GM21723 (cell line): ENCODE measurements at regions not wholly inside any gene's neighbourhood (a gene's known extent, or its start where the extent isn't known, plus 50 kb on each side); places are given as distances from the start of the nearest gene placed in this dataset.

ENCODE experiments used
- ATAC-seq: cut with Tn5 transposase; IDR thresholded peaks from one replicate; pipeline ENCODE4 v1.9.1; 2021; ENCODE audit warnings: mild to moderate bottlenecking, moderate library complexity; ENCODE audit not compliant: unreplicated experiment

DNA sequence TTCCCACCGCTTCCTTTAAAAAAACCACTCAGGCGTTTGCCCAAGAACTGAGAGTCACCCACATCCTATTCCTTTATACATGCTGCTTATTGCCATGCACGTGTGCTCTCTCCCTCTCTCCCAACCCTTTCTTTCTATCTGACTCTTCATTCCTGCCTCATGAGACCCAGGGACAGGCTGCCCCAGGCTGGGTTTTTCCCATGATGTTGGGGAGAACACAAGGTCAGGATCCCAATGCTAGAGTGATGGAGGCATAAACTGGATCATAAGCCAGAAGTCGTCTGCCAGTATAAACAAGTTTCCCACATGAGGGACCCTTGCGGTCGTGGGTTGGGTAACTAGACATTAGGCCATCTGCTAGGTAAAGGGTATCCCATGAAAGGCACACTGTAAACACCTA is 64.9 kb downstream of the CD2 start:
- ATAC-seq = no peak

DNA sequence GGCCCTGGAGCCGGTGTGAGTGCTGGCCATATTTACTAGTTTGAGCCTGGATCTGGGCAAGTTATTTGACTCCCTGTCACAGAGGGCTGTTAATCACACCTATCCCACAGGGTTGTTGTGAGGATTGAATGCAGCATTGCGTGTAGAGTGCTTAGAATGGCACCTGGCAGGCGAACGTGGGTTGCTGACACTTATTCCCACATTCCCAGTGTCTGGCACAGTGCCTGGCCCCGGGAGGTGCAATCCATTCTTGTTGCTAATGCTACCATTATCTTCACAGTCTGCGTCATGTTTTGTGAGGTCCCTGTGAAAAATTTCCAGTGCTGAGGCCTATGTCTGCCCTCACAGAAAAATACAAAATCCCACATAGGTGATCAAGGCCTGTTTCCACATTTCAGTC is 66.1 kb downstream of the CD2 start:
- no peak for ATAC-seq

DNA sequence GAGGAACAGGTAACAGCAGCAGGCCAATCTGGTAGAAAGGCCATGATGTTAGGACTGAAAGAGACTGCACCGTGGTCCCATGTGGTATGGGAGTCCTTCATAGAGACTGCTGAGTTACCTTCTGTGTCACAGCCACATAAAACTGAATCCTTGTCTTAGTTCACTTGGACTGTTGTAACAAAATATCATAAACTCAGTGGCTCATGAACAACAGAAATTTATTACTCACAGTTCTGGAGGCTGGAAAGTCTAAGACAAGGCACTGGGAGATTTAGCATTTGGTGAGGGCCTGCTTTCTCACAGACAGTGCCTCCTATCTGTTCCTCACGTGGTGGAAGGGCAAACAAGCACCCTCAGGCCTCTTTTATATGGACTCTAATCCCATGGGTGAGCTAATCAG is 67.5 kb downstream of the CD2 start:
- ATAC-seq = no peak

DNA sequence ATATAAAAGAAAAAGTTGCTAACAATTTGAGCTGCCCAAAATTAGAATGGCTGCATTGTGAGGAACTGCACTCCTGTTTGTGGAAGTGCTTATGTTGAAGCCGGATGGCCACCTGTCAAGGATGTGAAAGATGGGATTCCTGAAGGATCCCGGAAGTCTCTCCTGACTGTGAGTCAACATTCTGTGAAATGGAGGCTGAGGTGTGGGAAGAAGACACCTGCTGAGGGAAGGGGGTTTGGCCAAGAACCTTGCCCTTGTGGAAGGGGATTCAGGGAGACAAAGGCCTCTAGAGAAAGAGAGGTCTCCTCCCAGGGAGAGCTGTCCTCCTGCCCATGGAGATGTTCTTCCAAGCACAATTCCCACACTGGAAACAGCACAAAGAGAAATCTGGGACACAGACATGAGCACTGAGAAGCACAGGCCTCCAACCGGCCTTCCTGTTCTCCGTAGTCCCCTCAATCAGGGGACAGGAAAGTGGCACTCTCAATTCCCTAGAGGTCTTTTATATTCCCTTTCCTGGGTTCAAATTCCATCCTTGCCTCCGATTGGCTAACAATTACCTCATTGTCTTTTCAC is 70.5 kb downstream of the CD2 start:
- ATAC-seq = no peak

DNA sequence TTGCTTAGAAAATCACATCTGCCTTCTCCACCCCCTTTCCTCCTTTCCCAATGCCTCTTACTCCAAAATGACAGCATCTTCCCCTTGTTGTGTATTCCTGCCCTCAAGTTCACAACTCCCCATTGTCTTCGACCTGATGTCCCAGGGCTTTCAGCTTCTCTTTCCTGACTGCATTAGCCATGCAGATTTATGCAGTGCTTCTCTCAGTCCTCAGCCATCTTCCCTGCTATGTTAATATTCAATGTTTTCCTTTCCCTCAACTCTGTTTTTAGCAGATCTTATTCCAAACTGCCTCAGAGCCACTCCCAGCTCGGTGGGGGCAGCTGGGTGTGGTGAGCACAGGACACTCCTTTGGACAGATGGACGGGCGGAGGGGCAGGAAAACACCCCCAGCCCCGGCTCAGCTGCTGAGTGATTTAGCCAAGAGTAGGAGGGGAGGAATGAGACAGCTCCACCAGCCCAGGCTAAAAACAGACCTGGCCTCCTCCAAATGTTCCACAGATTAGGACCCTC is 71.0 kb downstream of the CD2 start:
- no peak for ATAC-seq

DNA sequence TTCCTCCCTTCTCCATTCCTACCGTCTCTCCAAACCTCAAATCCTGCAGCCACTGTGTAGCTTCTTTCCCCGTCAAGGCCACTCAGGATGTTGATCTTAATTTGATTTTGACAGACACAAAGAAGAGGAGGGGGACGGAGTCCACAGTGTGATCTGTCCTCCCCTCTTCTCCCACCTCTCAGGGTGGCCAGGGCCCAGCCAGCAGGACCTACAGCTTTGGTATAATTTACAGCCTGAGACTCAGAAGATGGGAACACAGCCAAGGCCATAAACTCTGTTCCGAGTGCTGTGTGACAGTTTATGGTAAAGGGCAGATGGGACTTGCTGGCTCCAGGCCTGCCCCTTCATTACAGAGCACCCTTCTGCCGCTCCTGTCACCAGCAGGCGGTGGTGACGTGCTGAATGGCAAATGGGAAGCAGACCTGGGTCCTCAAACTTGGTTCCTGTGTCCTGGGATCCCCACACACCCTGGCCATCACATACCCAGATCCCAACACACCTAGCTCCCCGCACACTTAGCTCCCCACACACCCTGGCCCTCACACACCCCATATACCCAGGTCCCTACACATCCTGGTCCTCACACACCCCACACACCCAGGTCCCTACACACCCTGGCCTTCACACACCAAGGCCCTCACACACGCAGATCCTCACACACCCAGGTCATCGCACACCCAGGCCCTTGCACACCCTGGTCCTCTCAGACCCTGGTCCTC is 71.6 kb downstream of the CD2 start:
- ATAC-seq = no peak

DNA sequence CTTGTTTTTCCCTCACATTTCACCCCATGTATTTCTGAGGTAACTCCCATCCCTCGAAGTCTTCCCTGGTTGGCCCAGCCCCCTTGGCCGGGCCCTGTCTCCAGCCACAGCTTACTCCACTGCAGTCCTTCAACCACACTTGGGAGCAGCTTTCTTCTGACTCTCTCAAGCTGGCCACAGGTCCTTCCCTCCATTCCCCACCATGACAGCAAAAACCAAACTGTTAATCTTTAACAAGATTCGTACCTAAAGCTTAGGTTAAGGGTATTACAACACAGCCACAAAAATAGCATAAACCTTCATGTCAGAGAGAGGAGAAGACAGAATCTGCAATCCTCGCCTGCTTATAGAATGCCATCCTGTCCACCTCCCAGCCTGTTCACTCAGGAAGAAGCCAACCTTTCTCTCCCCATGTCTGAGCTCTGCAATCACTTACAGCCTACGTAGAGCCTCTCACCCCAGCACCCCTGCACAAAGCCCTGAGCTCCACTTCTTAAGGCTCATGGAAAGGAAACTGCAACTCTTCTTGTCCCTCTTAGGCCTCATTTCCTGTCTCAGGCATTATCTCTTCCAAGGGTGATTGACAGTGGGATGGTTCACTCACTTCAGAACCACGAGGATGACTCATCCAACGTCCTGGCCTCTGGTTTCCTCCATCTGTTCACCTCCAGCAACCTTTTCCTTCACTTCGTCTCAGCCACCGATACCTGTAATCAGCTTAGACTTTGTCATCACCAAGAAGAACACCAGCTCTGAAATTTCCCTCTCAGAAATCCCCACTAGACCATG is 72.8 kb downstream of the CD2 start:
- ATAC-seq = peak; percentile 87

DNA sequence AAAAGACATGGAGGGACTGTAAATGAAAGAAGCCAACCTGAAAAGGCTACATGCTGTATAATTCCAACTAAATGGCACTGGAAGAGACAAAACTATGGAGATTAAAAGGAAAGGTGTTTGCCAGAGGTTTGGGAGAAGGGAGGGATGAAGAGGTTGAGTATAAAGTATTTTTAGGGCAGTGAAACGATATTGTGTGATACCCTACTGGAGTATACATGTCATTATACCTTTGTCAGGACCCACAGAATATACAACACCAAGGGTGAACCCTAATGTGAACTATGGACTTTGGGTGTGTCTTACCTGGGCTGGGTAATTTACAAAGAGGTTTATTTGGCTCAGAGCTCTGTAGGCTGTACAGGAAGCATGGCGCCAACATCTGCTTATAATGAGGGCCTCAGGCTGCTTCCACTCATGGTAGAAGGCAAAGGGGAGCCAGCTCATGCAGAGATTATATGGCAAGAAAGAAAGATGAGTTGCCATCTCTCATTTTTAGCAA is 73.4 kb downstream of the CD2 start:
- no peak for ATAC-seq

DNA sequence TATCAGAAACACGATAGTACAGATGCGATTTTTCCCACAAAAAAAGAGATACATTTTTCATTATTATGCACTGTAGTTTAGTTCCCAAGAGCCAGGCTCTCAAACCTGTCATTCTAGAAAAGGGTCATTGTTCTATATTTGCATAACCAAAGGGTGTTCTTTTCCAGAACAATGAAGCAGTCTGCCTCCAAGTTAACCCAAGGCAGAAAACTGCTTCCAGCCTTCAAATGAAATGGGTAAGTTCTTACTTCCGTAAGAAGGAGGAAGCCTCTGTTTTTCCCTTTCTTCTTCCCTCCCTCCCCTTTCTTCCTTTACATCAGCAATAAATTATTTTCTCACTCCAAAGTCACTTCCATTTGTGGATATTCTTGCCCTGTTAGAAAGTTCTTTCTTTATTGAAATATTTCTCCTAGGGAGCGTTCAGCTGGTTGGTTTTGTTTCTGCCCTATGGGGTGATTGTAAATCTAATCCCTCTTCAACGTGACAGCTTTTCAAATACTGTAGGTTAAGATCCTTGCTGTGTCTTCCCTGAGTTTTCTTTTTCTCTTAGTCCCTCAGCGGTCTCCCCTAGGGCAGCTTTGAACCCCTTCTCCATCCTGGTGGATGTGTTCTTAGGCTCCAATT is 77.3 kb upstream of the PTGFRN start:
- no peak for ATAC-seq

DNA sequence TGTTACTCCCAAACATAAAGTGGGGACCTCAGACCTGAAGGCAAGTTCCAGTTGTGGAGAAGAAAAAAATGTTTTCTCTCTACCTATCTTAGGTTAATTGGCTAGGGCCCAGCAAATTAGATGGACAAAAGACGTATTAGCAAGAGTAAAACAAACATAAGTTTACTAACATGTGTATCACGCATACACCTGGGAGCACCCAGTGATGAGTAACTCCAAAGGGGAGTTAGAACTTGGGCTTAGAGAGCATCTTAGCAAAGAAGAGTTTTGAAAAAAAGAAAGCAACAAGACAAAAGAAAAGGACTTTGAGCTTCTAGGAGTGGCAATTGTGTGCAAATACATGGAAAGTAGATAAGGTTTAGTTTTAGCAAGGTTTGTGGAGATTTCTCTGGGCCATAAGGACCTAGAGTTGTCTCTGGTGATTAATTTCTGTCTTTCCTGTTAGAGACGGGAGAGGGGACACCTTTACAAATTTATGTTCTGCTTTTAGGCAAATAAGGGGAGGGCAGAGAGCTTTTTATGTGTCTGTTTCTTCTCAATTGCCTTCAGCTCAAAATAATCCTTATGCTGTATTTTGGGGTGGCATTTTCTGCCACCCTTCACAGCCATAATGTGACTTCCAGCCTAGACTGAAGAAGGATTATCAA is 76.7 kb upstream of the PTGFRN start:
- ATAC-seq = no peak

DNA sequence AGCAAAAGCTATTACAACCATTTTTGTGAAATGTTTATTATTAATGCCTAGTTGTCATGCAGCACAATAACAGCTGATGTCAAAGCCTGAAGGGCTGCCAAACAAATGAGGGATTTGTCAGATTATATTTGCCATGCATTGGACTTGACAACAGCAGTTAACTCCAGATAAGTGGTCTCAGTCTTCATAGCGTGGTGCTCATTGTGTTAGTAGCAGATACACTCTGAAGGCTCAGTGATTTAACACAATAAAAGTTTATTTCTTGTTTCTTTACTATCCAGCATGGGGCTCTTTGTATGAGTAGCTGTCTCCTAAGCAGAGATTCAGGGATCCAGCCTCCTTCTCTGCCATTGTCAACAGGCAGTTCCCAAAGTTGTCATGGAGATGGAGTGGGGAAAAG is 76.0 kb upstream of the PTGFRN start:
- ATAC-seq = no peak

DNA sequence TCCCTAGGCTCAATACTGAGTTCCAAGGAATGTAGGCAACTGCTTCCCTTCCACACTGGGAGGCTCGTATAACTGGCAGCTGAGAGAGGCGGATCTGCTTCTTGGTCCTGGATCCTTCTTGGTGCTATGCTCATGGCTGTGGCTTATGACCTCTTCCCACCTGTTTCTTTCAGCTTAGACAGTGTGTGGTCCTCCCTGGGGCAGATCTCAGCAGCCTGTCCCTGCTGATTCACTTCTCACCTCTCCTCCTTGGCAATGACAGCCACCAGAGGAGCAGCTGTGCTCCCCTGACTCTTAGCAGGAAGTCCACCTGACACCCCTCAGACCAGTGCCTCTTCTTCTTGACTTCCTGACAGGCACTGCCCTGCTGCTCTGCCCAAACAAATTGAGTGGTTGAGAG is 75.1 kb upstream of the PTGFRN start:
- ATAC-seq = no peak

DNA sequence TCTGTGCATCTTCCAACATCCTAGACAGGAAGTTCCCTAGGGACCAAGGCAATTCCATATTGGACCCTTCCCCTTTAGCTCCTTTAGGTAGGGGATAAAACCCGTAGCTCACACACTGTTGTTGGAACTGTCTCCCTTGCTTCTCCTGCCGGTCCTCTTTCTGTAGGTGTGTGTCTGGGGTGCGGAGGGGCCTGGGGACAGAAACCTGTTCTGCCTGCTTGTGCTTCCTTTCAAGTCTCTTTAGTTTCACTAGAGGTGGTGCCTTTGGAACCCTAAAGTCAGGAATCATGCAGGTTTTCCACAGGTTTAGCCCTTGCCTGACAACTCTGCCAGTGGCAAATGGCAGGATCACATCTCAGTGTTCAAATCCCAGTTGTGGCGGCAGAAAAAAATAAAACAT is 74.6 kb upstream of the PTGFRN start:
- no peak for ATAC-seq

DNA sequence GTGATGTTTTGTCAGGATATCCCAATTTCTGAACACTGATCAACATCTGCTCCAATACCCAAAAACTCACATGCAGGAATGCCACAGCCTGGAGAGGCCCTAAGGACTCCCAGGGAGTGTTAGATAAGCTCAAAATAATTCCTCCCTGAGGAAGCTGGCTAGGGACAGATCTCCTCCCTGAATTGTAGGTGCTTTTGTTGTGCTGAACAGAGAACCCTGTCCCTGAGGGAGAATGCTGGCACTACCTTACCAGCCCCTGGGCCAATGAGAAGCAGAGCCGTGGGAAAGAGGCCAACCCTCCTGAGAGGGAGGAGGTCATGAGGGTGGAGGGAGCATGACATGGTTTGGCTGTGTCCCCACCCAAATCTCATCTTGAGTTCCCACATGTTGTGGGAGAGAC is 73.6 kb upstream of the PTGFRN start:
- ATAC-seq = no peak

DNA sequence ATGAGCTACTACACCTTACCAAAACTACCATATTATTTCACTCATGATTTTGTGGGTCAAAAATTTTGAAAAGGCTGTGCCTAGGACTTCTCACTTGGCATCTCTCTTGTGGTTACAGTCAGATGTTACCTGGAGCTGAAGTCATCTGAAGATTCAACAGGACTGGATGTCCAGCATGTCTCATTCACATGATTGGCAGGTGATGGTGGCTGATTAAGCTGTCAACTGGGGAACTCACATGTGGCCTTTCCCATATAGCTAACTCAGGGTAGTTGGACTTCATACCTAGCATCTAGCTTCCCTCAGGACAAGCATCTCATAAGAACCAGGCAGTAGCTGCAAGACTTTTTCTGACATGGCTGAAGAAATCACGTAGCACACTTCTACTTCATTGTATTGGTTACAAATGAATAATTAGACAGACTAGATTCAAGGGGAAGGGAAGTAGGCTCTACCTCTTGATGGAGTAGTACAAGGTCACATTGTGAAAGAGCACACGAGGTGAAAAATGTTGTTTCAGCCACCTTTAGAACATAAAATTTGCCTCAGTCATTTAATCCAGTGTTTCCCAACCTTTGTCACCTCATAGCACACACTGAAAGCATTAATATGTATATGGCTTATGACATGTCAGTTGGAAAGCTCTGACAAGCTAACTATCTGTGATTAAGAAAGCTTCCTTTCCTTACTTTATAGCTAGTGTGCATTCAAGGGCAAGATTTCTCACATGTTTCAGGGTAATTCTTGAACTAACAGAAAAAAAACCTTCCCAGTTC is 68.0 kb upstream of the PTGFRN start:
- ATAC-seq = no peak

DNA sequence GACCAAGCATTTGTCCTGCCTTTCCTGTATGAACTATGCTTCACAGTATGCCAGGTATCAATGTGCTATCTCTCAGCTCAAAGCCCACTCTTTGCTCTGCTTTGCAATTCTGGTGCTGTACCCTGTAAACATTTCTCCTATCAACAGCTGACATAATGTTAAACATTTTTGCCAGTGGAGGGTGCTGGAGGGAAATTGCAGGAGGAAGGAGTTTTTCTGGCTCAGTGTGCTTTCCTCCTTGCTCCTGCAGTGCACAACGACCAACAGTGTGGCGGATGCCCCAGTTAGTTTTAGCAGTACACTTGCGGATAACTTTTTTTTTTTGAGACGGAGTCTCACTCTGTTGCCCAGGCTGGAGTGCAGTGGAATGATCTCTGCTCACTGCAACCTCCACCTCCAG is 67.1 kb upstream of the PTGFRN start:
- ATAC-seq = no peak

DNA sequence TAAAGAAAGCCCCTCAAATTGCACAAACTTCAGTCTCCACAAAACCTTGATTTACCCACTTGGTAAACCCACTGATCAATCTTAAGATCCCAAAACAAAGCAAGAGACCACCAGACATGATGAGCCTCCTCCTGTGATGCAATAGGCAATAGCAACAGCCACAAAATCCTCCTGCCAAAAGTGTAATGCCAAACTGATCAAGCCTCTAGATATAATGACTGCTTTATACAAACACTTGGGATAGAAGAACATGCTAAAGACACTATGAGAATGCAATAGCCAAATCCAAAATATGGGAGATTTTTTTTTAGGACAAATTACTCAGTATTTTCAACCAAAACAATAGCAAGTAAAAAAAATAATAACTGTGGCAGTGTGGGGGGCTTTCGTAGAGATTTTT is 64.9 kb upstream of the PTGFRN start:
- no peak for ATAC-seq

DNA sequence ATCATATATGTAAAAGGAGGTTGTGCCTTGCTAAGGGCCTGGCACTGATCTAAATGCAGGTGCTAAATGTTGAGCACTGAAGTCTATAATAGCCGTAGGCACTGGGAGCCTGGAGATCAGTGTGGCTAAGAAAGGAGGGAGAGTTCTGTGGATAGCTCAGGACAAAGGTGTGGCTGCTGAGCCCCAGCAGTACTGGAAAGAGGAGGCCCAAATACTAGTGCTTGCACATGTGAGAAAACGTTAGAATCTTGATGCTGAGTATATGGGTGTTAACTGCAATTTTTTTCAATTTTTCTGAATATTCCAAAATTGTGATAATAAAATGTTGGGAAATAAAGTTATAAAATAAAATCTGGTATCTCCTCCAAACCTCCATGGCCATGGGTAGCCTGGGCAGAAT is 62.5 kb upstream of the PTGFRN start:
- ATAC-seq = no peak

DNA sequence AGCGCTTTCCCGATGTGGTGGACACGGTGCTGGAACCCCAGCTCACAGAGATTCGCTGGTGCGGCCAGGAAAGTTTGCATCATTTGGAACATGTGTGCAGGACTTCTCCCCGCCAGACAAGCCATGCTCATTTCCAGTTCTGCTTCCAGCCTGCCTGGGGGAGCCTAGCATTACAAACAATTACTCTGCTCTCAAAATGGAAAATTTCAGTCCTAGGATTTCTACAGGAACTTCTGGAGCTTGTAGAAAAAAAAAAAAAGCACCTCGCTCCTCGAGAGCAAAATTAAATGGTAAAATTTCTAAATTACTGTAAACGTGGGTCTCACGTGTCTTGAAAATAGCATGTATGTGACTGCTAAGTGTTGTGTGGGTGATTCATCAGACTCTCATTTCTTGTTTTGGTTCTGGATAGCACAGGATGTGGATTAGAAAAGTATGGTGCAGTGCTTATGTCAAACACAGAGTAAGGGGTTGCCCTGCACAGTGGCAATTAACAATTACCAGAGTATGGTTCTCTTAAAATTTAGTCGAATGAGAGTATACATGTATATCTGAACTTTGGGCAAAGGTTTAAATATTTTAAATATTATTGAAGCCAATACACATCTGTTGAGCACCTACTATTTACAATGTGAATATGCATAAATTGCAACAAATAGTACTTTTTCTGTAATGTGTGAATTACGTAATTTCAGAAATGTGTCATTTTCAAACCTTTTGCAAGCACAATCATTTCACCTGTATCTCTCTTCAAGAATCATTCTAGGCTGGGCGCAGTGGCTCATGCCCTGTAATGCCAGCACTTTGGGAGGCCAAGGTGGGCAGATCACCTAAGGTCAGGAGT is 61.8 kb upstream of the PTGFRN start:
- ATAC-seq = no peak
